Erythroblast (primary cell): ENCODE measurements at regions not wholly inside any gene's neighbourhood (a gene's known extent, or its start where the extent isn't known, plus 50 kb on each side); places are given as distances from the start of the nearest gene placed in this dataset.

Experiments used
- GATA1 ChIP-seq: IDR thresholded peaks from 2 replicates; pipeline ENCODE4 v1.6.1; 2011; ENCODE audit warnings: low read depth, mild to moderate bottlenecking, control low read depth, low read length, moderate library complexity
- POLR2A ChIP-seq: IDR thresholded peaks from 2 replicates; pipeline ENCODE4 v1.6.1; 2011; ENCODE audit warnings: mild to moderate bottlenecking, low read length

DNA sequence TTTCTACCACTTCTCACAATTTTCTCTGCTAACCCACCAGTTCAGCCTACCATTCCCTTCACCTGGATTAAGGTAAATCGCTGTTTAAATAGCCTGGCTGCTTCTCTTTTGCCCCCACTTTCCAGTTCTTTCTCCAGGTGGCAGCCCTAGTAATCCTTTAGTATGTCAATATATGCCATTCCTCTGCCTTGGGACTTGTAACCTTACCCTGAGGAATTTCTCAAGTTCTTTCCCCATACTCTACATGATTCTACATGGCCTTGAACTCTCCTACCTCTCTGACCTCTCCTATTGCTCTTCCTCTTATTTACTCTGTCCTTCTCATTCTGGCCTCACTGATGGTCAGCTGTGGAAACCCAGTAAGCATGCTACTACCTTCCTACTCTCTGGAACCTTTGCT is 546.0 kb downstream of the PLA2G4A start:
- no peak for TF ChIP-seq POLR2A
- TF ChIP-seq GATA1 = no peak
